ENCODE measurements at regions not wholly inside any gene's neighbourhood (a gene's known extent, or its start where the extent isn't known, plus 50 kb on each side); places are given as distances from the start of the nearest gene placed in this dataset.

GRCh38 chr1:36588972-36589371 lies 106.3 kb upstream of the CSF3R start:
- TF ChIP-seq GATA1 (IDR thresholded peaks at IDR 0.05; ENCODE audit: low read depth, low read length) = no peak
- no peak for TF ChIP-seq POLR2A (IDR thresholded peaks at IDR 0.05; ENCODE audit: low read length)
- DNase-seq = no peak

- no peak for DNase-seq
- TF ChIP-seq GATA1 (IDR thresholded peaks at IDR 0.05; ENCODE audit: low read depth, low read length) = no peak
- no peak for TF ChIP-seq POLR2A (IDR thresholded peaks at IDR 0.05; ENCODE audit: low read length)
Measured at GRCh38 chr1:36585569-36586548, 103.1 kb upstream of the CSF3R start.

GRCh38 chr1:36584874-36585453 lies 102.3 kb upstream of the CSF3R start:
- TF ChIP-seq GATA1 (IDR thresholded peaks at IDR 0.05; ENCODE audit: low read depth, low read length) (no peak), POLR2A (IDR thresholded peaks at IDR 0.05; ENCODE audit: low read length) (no peak)
- DNase-seq = no peak

- no peak for DNase-seq
Measured at GRCh38 chr1:36583980-36584782, 101.5 kb upstream of the CSF3R start.

GRCh38 chr1:36583080-36583479 lies 100.4 kb upstream of the CSF3R start:
- no peak for DNase-seq
- TF ChIP-seq GATA1 (IDR thresholded peaks at IDR 0.05; ENCODE audit: low read depth, low read length) (no peak), POLR2A (IDR thresholded peaks at IDR 0.05; ENCODE audit: low read length) (no peak)

More at GRCh38 chr1:36583980-36584782, 101.5 kb upstream of the CSF3R start:
- no peak for TF ChIP-seq POLR2A (IDR thresholded peaks at IDR 0.05; ENCODE audit: low read length)
- no peak for TF ChIP-seq GATA1 (IDR thresholded peaks at IDR 0.05; ENCODE audit: low read depth, low read length)

- no peak for TF ChIP-seq POLR2A (IDR thresholded peaks at IDR 0.05; ENCODE audit: low read length)
- no peak for TF ChIP-seq GATA1 (IDR thresholded peaks at IDR 0.05; ENCODE audit: low read depth, low read length)
- no peak for DNase-seq
Measured at GRCh38 chr1:36582066-36582755, 99.5 kb upstream of the CSF3R start.

GRCh38 chr1:36580524-36580923 lies 97.8 kb upstream of the CSF3R start:
- no peak for TF ChIP-seq GATA1 (IDR thresholded peaks at IDR 0.05; ENCODE audit: low read depth, low read length)
- TF ChIP-seq POLR2A (IDR thresholded peaks at IDR 0.05; ENCODE audit: low read length) = no peak
- DNase-seq = no peak

GRCh38 chr1:36579039-36579438 lies 96.3 kb upstream of the CSF3R start:
- no peak for DNase-seq
- TF ChIP-seq GATA1 (IDR thresholded peaks at IDR 0.05; ENCODE audit: low read depth, low read length) (no peak), POLR2A (IDR thresholded peaks at IDR 0.05; ENCODE audit: low read length) (no peak)

- no peak for DNase-seq
- no peak for TF ChIP-seq GATA1 (IDR thresholded peaks at IDR 0.05; ENCODE audit: low read depth, low read length)
- no peak for TF ChIP-seq POLR2A (IDR thresholded peaks at IDR 0.05; ENCODE audit: low read length)
Measured at GRCh38 chr1:36576551-36577110, 93.9 kb upstream of the CSF3R start.

GRCh38 chr1:36576118-36576517 lies 93.4 kb upstream of the CSF3R start:
- no peak for TF ChIP-seq POLR2A (IDR thresholded peaks at IDR 0.05; ENCODE audit: low read length)
- TF ChIP-seq GATA1 (IDR thresholded peaks at IDR 0.05; ENCODE audit: low read depth, low read length) = no peak
- DNase-seq = peak; percentile 32 to 60

GRCh38 chr1:36573445-36573844 lies 90.7 kb upstream of the CSF3R start:
- no peak for DNase-seq
- TF ChIP-seq POLR2A (IDR thresholded peaks at IDR 0.05; ENCODE audit: low read length) (no peak), GATA1 (IDR thresholded peaks at IDR 0.05; ENCODE audit: low read depth, low read length) (no peak)

GRCh38 chr1:36572906-36573305 lies 90.2 kb upstream of the CSF3R start:
- no peak for DNase-seq
- TF ChIP-seq GATA1 (IDR thresholded peaks at IDR 0.05; ENCODE audit: low read depth, low read length) (no peak), POLR2A (IDR thresholded peaks at IDR 0.05; ENCODE audit: low read length) (no peak)

- no peak for TF ChIP-seq POLR2A (IDR thresholded peaks at IDR 0.05; ENCODE audit: low read length)
- no peak for DNase-seq
Measured at GRCh38 chr1:36572142-36572715, 89.5 kb upstream of the CSF3R start.

All from erythroblast (primary cell).